IMR-90 (cell line): ENCODE measurements at regions not wholly inside any gene's neighbourhood (a gene's known extent, or its start where the extent isn't known, plus 50 kb on each side); places are given as distances from the start of the nearest gene placed in this dataset.

Experiments
- BHLHE40 ChIP-seq: fragments of 150-350 bp; IDR thresholded peaks from 2 replicates; pipeline ENCODE4 v1.6.1; 2016; ENCODE audit warnings: mild to moderate bottlenecking, low read depth, low read length
- CEBPB ChIP-seq: IDR thresholded peaks from 2 replicates; pipeline ENCODE4 v1.6.1; 2012; ENCODE audit warnings: low read depth, low read length, improper control_type of control experiment
- FOS ChIP-seq: fragments of 150-350 bp; IDR thresholded peaks from 2 replicates; pipeline ENCODE4 v1.6.1; 2016; ENCODE audit warnings: low read depth, low read length
- MAZ ChIP-seq: IDR thresholded peaks from 2 replicates; pipeline ENCODE4 v1.6.1; 2012; ENCODE audit warnings: low read depth, mild to moderate bottlenecking, low read length, improper control_type of control experiment, moderate library complexity, borderline replicate concordance
- MXI1 ChIP-seq: IDR thresholded peaks from 2 replicates; pipeline ENCODE4 v1.6.1; 2012; ENCODE audit warnings: low read depth, mild to moderate bottlenecking, low read length, moderate library complexity, borderline replicate concordance
- NFE2L2 ChIP-seq: fragments of 150-350 bp; IDR thresholded peaks from 2 replicates; pipeline ENCODE4 v1.6.1; 2016; ENCODE audit warnings: low read depth, mild to moderate bottlenecking, low read length
- POLR2A ChIP-seq: IDR thresholded peaks from 2 replicates; pipeline ENCODE4 v1.6.1; 2012; ENCODE audit warnings: mild to moderate bottlenecking, low read depth, low read length
- RAD21 ChIP-seq: IDR thresholded peaks from 2 replicates; pipeline ENCODE4 v1.6.1; 2012; ENCODE audit warnings: low read length, improper control_type of control experiment
- RCOR1 ChIP-seq: IDR thresholded peaks from 2 replicates; pipeline ENCODE4 v1.6.1; 2012; ENCODE audit warnings: mild to moderate bottlenecking, low read length, improper control_type of control experiment; ENCODE audit not compliant: insufficient replicate concordance
- SMC3 ChIP-seq: fragments of 150-350 bp; IDR thresholded peaks from 2 replicates; pipeline ENCODE4 v1.6.1; 2016; ENCODE audit warnings: low read depth, mild to moderate bottlenecking, antibody characterized with exemption, low read length, moderate library complexity
- TF ChIP-seq, protein P1 (sequence below): conservative IDR thresholded peaks from 2 replicates; pipeline ENCODE4 v1.5.1; 2012; ENCODE audit warnings: mild to moderate bottlenecking, low read depth, low read length, improper control_type of control experiment
- TF ChIP-seq, protein P2 (sequence below): fragments of 150-350 bp; IDR thresholded peaks from 2 replicates; pipeline ENCODE4 v1.6.1; 2017; ENCODE audit warnings: mild to moderate bottlenecking, antibody characterized with exemption, low read length, low read depth

GRCh38 chr1:38677311-38677710, 182.3 kb downstream of the RRAGC start:
- TF ChIP-seq, protein P1, sequence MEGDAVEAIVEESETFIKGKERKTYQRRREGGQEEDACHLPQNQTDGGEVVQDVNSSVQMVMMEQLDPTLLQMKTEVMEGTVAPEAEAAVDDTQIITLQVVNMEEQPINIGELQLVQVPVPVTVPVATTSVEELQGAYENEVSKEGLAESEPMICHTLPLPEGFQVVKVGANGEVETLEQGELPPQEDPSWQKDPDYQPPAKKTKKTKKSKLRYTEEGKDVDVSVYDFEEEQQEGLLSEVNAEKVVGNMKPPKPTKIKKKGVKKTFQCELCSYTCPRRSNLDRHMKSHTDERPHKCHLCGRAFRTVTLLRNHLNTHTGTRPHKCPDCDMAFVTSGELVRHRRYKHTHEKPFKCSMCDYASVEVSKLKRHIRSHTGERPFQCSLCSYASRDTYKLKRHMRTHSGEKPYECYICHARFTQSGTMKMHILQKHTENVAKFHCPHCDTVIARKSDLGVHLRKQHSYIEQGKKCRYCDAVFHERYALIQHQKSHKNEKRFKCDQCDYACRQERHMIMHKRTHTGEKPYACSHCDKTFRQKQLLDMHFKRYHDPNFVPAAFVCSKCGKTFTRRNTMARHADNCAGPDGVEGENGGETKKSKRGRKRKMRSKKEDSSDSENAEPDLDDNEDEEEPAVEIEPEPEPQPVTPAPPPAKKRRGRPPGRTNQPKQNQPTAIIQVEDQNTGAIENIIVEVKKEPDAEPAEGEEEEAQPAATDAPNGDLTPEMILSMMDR, result no peak
- TF ChIP-seq POLR2A (no peak), MXI1 (no peak), CEBPB (no peak), RAD21 (no peak), BHLHE40 (no peak), SMC3 (no peak), RCOR1 (no peak), NFE2L2 (no peak), MAZ (no peak), FOS (no peak)
- TF ChIP-seq, protein P2, sequence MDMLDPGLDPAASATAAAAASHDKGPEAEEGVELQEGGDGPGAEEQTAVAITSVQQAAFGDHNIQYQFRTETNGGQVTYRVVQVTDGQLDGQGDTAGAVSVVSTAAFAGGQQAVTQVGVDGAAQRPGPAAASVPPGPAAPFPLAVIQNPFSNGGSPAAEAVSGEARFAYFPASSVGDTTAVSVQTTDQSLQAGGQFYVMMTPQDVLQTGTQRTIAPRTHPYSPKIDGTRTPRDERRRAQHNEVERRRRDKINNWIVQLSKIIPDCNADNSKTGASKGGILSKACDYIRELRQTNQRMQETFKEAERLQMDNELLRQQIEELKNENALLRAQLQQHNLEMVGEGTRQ, result no peak
